Gastroesophageal sphincter (tissue), 2 donors: ENCODE measurements at regions not wholly inside any gene's neighbourhood (a gene's known extent, or its start where the extent isn't known, plus 50 kb on each side); places are given as distances from the start of the nearest gene placed in this dataset.

ENCODE experiments used
- POLR2A ChIP-seq, 2 donors: fragments of 450-650 bp; IDR thresholded peaks; one replicate each; pipeline ENCODE4 v1.6.1; 2017; ENCODE audit warnings: antibody characterized with exemption in 2 of 2, mild to moderate bottlenecking in 2 of 2, moderate library complexity in 1 of 2
- POLR2AphosphoS5 ChIP-seq: sonication (generic); formaldehyde crosslinking; IDR thresholded peaks from one replicate; pipeline ENCODE4 v1.6.1; 2017; ENCODE audit warnings: antibody characterized with exemption

- TF ChIP-seq POLR2AphosphoS5 (no peak), POLR2A (IDR thresholded peaks at IDR 0.05) (no peak)
Observed at GRCh38 chr6:74181471-74181870, 485.5 kb downstream of the CD109 start.
